ENCODE measurements at regions not wholly inside any gene's neighbourhood (a gene's known extent, or its start where the extent isn't known, plus 50 kb on each side); places are given as distances from the start of the nearest gene placed in this dataset.
A peak's percentile ranks its signal among the peaks of the same experiment; 100 is the strongest.

DNA sequence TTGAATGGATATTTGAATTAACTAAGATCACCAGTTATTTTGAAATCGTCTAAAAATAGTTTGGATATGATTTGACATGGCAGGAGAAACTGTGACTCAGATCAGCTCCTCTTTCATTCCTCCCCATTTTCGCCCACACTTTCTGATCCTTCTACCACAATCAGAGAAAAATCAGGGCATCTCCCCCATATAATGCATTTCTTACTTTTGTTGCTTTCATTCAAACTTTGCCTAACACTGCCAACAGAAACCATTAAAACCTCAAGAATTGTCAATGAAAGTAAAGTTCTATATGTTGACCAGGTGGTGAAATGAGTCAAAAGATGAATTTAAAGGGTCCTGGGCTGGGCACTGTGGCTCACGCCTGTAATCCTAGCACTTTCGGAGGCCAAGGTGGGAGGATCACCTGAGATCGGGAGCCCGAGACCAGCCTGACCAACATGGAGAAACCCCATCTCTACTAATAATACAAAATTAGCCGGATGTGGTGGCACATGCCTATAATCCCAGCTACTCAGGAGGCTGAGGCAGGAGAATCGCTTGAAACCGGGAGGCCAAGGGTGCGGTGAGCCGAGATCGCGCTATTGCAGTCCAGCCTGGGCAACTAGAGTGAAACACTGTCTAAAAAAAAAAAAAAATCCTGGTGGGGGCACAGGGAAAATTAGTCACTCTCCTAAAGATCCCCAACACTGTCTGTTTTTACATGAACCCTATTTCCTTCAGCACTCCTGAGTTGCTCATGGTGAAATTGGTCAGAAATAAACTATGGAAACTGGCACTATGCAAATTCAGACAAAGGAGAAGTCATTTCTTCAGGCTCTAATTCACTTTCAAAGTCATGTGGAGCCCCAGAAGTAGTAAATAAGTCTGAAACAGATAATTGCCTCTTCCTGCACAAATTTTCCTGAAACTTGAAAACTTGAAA lies 122.8 kb upstream of the NOCT start:
- Histone ChIP-seq H3K4me3 (ENCODE audit: insufficient read depth, low read depth, low read length) (no peak overlapping the region), H3K36me3 (replicated peaks; ENCODE audit: control insufficient read depth, insufficient read depth, low read length) (no peaks in the 10 kb centered on the region), H3K27me3 (ENCODE audit: control insufficient read depth, insufficient read depth, low read length) (no peaks in the 10 kb centered on the region)
- DNase-seq, result no peak

DNA sequence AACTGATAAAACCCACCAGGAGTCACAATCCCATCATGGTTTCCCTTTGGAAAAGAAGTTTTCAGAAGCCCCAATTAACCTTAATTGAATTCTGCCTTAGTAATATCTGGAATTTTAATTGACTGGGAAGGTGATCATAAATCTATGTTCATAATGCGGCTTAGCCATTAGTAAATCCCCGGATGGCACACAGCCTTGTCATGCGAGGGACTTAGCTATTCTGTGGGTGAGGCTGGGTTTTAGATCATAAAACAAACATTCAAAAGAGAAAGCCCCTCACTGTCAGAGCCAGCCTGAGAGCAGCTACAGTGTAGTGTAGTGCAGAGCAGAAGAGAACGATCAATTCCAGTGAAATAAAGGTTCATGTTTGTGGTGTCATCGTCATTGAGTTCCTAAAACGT lies 124.0 kb upstream of the NOCT start:
- Histone ChIP-seq H3K4me3 (ENCODE audit: insufficient read depth, low read depth, low read length) (no peak overlapping the region), H3K27me3 (ENCODE audit: control insufficient read depth, insufficient read depth, low read length) (no peaks in the 10 kb centered on the region), H3K36me3 (replicated peaks; ENCODE audit: control insufficient read depth, insufficient read depth, low read length) (no peaks in the 10 kb centered on the region)
- DNase-seq, result no peak

DNA sequence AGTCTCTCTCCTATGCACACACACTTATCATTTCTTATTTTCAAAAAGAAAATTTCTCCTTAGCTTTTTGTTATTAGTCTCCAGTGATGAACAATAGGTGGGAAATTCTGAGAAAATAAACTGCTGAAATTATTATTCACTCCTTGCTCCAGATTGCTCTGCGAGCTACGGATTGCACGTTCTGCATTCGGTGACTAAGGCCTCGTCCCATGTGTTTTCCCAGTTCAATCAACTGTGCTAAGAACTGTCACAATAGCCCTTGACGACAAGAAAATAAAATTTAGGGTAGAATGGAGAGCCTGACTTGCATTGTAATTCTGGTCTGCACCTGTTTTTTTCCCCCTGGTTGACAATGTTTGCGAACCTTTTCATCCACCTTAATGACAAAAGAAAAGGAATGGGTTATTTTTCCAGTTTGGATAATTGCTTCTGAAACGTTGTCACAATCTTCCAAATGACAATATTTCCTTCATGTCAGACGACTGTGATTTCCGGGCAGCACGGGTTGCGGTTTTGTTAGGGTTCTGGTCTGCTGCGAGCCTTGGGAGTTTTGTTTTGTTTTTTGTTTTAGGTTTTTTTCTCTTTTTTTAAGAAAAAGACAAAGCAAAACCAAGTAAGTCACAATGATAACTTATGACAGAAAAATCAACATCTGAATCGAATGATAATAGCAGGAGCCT lies 124.5 kb upstream of the NOCT start:
- Histone ChIP-seq H3K27me3 (ENCODE audit: control insufficient read depth, insufficient read depth, low read length) (no peaks in the 10 kb centered on the region), H3K4me3 (ENCODE audit: insufficient read depth, low read depth, low read length) (no peak overlapping the region), H3K36me3 (replicated peaks; ENCODE audit: control insufficient read depth, insufficient read depth, low read length) (no peaks in the 10 kb centered on the region)
- no peak for DNase-seq

DNA sequence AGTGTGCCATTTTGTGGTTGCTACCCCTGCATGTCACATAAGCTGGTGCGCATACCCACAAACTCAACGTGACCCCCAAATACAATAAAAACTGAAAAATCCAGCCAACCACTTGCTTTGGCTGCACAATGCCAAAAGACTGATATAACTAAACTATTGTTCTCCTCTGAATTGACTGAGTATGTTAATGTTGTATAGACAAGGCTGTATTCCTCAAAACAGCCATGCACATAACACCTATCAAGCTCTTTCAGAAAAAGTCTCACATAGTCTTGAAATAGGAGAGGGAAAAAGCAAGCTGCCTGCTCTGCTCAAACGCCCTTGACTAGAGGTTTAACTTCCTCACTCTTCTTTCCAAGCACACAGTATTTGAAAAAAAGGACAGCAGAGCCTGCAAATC lies 126.4 kb upstream of the NOCT start:
- Histone ChIP-seq H3K4me3 (ENCODE audit: insufficient read depth, low read depth, low read length) (no peak overlapping the region), H3K27me3 (ENCODE audit: control insufficient read depth, insufficient read depth, low read length) (no peaks in the 10 kb centered on the region), H3K36me3 (replicated peaks; ENCODE audit: control insufficient read depth, insufficient read depth, low read length) (no peaks in the 10 kb centered on the region)
- no peak for DNase-seq

DNA sequence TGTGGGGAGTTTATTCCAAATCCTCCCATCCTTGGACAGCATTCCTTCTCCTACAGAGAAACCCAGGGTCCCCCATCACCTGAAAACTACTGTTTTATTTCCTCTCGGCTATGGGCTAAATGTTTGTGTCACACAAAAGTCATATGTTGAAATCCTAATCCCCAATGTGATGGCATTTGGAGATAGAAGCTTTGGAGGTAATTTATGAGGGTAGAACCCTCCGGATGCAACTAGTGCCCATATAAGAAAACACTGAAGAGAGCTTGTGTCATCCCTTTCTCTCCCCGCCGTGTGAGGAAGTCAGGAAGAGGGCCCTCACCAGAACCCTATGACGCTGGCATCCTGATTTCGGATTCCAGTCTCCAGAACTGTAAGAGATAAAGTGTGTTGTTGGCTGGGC lies 127.8 kb upstream of the NOCT start:
- H3K4me3 ChIP-seq (ENCODE audit: insufficient read depth, low read depth, low read length), result no peak overlapping the region
- H3K36me3 ChIP-seq (replicated peaks; ENCODE audit: control insufficient read depth, insufficient read depth, low read length), result no peaks in the 10 kb centered on the region
- DNase-seq, result no peak
- no peaks in the 10 kb centered on the region for H3K27me3 ChIP-seq (ENCODE audit: control insufficient read depth, insufficient read depth, low read length)

DNA sequence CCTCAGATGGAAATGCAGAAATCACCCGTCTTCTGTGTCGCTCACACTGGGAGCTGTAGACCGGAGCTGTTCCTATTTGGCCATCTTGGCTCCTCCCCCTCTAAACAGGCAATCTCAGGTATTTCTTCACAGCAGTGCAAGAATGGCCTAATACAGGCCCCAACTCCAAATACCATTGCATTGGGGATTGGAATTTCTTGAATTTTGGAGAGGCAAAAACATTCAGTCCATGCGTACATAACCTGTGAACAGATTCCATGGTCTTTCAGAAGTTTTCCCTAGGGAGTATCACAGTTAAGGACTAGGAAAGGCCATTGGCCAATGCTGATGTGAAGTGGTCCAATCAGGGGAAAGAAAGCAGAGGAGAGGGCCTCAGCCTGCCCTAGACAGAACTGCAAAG lies 128.2 kb upstream of the NOCT start:
- no peak overlapping the region for H3K4me3 ChIP-seq (ENCODE audit: insufficient read depth, low read depth, low read length)
- H3K27me3 ChIP-seq (ENCODE audit: control insufficient read depth, insufficient read depth, low read length), result no peaks in the 10 kb centered on the region
- DNase-seq, result no peak
- no peaks in the 10 kb centered on the region for H3K36me3 ChIP-seq (replicated peaks; ENCODE audit: control insufficient read depth, insufficient read depth, low read length)

DNA sequence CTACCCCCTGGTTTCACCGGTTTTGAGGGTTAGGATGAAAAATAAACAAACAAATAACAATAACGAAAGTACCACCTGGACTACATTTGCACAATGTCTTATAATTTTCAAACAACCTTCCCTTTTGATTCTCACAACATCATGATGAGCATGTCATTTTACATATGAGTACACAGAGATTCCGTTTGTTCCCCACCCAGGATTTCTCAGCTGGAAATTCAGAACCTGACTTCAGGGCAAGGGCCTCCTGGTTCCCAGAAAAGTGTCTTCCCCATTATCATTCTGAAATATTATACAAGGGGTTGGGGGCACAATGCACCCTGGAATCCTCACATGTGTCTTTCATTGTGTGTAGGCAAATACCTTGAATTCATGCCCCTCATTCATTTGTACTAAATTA lies 135.8 kb upstream of the NOCT start:
- no peak for DNase-seq
- H3K36me3 ChIP-seq (replicated peaks; ENCODE audit: control insufficient read depth, insufficient read depth, low read length), result no peaks in the 10 kb centered on the region
- no peaks in the 10 kb centered on the region for H3K27me3 ChIP-seq (ENCODE audit: control insufficient read depth, insufficient read depth, low read length)
- H3K4me3 ChIP-seq (ENCODE audit: insufficient read depth, low read depth, low read length), result no peak overlapping the region

DNA sequence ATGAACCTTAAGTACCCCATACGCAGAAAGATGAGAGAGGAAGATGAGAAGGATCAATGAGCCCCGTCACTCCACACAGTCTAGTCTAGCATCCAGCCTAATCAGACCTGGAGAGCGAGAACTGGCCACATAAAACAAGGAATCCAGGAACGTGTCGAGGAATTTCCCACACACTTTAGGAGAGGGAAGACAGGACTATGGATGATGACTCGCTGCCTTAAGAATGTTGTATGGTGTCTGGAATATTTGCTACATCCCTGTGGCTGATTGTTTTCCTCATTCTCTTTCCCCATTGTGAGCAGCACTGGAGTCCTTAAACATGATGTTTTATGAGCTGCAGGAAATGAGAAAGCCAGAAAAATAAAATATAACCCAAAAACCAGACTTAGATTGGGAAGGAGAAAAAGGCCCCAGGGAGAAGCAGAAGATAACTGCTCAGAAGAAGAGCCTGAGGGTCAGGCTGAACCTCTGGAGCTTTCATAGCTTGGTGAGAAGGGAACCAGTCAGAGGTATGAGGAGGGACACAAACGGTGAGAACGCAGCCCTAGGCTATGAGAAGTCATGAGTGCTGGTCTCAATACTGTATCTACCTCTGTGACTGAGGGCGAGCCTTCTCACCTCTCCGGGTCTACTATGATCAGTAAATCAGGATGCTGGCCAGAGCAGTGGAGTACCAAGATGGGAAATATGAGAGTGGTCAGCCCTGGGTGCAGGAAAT lies 139.5 kb upstream of the NOCT start:
- Histone ChIP-seq H3K36me3 (replicated peaks; ENCODE audit: control insufficient read depth, insufficient read depth, low read length) (no peaks in the 10 kb centered on the region), H3K4me3 (ENCODE audit: insufficient read depth, low read depth, low read length) (no peak overlapping the region), H3K27me3 (ENCODE audit: control insufficient read depth, insufficient read depth, low read length) (no peaks in the 10 kb centered on the region)
- no peak for DNase-seq

DNA sequence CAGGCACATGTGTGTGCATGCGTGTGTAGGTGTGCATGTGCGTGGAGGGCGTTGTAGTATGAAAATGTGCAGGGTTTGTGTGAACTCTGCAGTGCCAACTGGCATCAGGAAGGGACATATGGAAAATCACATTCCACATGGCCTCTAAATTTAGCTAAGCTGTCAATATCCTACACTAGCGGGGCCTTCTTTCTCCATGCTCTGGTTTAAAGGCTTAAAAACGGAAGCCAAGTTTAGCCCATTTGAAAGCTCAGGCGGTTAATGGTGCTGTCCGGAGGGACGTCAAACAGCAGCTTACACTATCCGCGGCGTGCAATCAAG lies 144.1 kb upstream of the NOCT start:
- Histone ChIP-seq H3K27me3 (ENCODE audit: control insufficient read depth, insufficient read depth, low read length) (no peaks in the 10 kb centered on the region), H3K4me3 (ENCODE audit: insufficient read depth, low read depth, low read length) (no peak overlapping the region), H3K36me3 (replicated peaks; ENCODE audit: control insufficient read depth, insufficient read depth, low read length) (no peaks in the 10 kb centered on the region)
- DNase-seq, result no peak

DNA sequence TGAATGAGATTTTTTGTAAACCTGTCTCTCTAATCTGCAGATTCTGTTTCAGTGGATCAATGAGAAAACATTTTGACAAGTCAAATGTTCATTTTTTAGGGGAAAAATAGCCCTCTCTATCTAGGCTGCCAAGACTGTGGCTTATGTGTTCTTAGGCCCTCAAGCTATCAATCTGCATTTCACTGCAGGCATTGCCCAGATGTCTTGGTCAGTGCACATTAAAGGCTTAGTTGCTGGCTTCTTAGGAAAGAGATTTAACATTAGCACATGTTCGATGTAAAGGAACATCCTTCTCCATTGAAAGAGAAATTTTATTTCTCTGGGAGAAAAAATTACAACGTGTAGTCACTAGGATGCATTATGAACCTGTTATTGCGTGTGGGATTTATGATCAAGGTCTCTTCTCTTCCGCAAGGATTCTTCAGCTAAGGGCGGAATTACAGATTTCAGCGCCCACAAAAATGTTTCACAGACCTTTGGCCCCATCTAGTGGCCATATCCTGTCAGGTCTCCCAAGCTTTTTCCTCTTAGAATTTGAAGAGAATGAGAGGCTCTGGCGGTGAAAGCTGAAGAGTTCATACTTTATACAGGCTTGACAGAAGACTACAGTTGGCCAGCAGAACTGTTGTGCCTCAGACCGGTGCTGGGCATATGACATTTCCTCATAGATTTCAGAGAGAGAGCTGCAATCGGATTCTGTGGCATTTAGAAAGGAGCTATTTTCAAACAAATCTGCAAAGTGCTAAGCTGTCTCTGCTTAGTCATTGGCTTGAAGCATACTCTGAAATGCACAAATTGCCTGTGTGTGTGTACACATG lies 144.6 kb upstream of the NOCT start:
- peak; percentile 71 for DNase-seq
- H3K4me3 ChIP-seq (ENCODE audit: insufficient read depth, low read depth, low read length), result no peak overlapping the region
- no peaks in the 10 kb centered on the region for H3K36me3 ChIP-seq (replicated peaks; ENCODE audit: control insufficient read depth, insufficient read depth, low read length)
- no peaks in the 10 kb centered on the region for H3K27me3 ChIP-seq (ENCODE audit: control insufficient read depth, insufficient read depth, low read length)

DNA sequence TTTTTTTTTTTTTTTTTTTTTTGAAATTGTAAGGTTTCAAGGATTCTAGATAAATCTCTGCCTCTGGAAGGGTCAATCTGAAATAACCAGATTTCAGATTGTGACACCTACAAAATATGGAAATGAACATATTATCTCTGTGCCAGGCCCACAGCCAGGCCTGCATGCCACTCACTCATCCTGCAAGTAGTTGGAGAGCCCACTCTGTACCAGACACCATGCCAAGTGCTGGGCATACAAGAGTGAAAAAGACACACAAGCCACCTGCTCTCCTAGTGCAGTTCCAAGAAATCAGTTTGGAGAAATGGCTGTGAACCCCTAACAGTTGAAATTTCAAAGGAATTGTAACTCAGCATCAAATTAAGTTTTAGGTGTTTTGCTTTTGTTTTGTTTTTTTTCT lies 145.9 kb upstream of the NOCT start:
- Histone ChIP-seq H3K4me3 (ENCODE audit: insufficient read depth, low read depth, low read length) (no peak overlapping the region), H3K27me3 (ENCODE audit: control insufficient read depth, insufficient read depth, low read length) (no peaks in the 10 kb centered on the region), H3K36me3 (replicated peaks; ENCODE audit: control insufficient read depth, insufficient read depth, low read length) (no peaks in the 10 kb centered on the region)
- no peak for DNase-seq

DNA sequence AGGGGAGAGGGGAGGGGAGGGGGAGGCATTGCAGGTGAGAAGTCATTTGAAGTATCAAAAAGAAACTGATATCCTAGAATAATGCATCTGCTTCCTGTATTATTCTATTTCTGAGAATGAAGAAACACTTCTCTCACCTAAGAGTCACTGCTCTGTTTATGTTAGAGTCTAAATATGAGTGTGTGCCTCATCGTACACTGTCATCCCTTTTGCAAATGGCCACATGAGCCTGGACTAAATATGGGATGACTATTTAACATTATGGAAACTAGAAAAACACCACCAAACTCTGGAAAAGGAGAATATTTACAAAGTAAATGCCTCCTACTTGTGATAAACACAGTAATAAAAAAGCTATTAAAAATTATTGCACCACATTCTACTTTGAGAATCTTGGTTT lies 146.4 kb upstream of the NOCT start:
- Histone ChIP-seq H3K27me3 (ENCODE audit: control insufficient read depth, insufficient read depth, low read length) (no peaks in the 10 kb centered on the region), H3K4me3 (ENCODE audit: insufficient read depth, low read depth, low read length) (no peak overlapping the region), H3K36me3 (replicated peaks; ENCODE audit: control insufficient read depth, insufficient read depth, low read length) (no peaks in the 10 kb centered on the region)
- no peak for DNase-seq

DNA sequence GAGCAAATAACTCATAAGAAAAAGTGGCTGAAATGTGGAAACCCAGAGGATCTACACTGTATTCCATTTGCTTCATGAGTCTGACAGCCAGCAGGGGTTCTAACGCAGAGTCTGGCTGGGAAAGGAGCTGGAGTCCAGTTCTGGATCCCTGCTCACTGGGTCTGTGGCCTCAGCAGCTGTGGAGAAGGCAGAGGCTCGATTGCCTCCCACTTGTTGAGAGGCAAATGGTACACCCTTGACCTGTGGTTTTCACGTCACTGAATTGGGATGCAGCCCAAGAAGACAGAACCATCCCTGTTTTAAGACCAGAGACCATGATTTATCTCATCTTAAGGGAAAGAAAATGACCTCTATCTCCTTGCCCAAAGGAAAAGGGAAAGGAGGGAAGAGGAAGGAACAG lies 147.0 kb upstream of the NOCT start:
- no peaks in the 10 kb centered on the region for H3K36me3 ChIP-seq (replicated peaks; ENCODE audit: control insufficient read depth, insufficient read depth, low read length)
- H3K27me3 ChIP-seq (ENCODE audit: control insufficient read depth, insufficient read depth, low read length), result no peaks in the 10 kb centered on the region
- DNase-seq, result no peak

DNA sequence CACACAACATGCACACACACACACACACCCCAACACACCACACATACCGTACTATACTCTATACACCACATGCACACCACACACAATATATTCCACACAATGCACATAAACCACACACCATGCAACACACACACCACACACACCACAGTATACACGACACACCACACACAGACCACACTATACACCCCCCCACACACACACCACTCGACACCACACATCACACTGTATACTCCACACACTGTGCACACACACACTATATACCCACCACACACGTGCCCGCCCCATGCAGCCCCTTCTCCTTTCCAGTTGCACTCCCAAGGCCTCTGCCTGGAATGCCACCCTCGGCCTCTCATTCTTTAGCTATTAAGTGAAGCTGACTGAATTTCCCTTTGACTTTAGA lies 148.2 kb upstream of the NOCT start:
- DNase-seq, result no peak
- H3K4me3 ChIP-seq (ENCODE audit: insufficient read depth, low read depth, low read length), result no peak overlapping the region
- H3K36me3 ChIP-seq (replicated peaks; ENCODE audit: control insufficient read depth, insufficient read depth, low read length), result no peaks in the 10 kb centered on the region
- no peaks in the 10 kb centered on the region for H3K27me3 ChIP-seq (ENCODE audit: control insufficient read depth, insufficient read depth, low read length)

More for the DNA sequence above, 147.0 kb upstream of the NOCT start:
- H3K4me3 ChIP-seq (ENCODE audit: insufficient read depth, low read depth, low read length), result no peak overlapping the region
